ENCODE measurements at regions not wholly inside any gene's neighbourhood (a gene's known extent, or its start where the extent isn't known, plus 50 kb on each side); places are given as distances from the start of the nearest gene placed in this dataset.

GRCh38 chr5:144033486-144033885 lies 137.0 kb downstream of the YIPF5 start:
- ChIA-PET CTCF (no interaction called here), POLR2A (no interaction called here)
- no peak for DNase-seq (ENCODE audit: low read depth)
- Histone ChIP-seq H3K27me3 (ENCODE audit: control insufficient read depth, insufficient read depth, low read length) (no peaks in the 10 kb centered on the region), H3K36me3 (ENCODE audit: control insufficient read depth, insufficient read depth, low read length) (no peaks in the 10 kb centered on the region), H3K4me3 (ENCODE audit: low read depth, low read length) (no peak overlapping the region)
- no peak for TF ChIP-seq CTCF (IDR thresholded peaks at IDR 0.05; ENCODE audit: insufficient read depth, low read depth, low read length)

- CTCF ChIA-PET, result no interaction called here
- no peak for DNase-seq (ENCODE audit: low read depth)
Observed at GRCh38 chr5:144035046-144035740, 135.3 kb downstream of the YIPF5 start.

GRCh38 chr5:144036476-144036875 lies 134.0 kb downstream of the YIPF5 start:
- CTCF ChIA-PET, result no interaction called here
- no peak overlapping the region for H3K4me3 ChIP-seq (ENCODE audit: low read depth, low read length)
- H3K36me3 ChIP-seq (ENCODE audit: control insufficient read depth, insufficient read depth, low read length), result no peaks in the 10 kb centered on the region
- POLR2A ChIA-PET, result interaction anchor here (0.5 kb wide), 1 partner anchor 37 kb away, joined by 8 read pairs; no protein-coding TSS in a partner anchor
- H3K27me3 ChIP-seq (ENCODE audit: control insufficient read depth, insufficient read depth, low read length), result no peaks in the 10 kb centered on the region
- TF ChIP-seq CTCF (IDR thresholded peaks at IDR 0.05; ENCODE audit: insufficient read depth, low read depth, low read length), result no peak
- no peak for DNase-seq (ENCODE audit: low read depth)

More at GRCh38 chr5:144035046-144035740, 135.3 kb downstream of the YIPF5 start:
- TF ChIP-seq CTCF (IDR thresholded peaks at IDR 0.05; ENCODE audit: insufficient read depth, low read depth, low read length), result no peak
- Histone ChIP-seq H3K27me3 (ENCODE audit: control insufficient read depth, insufficient read depth, low read length) (no peaks in the 10 kb centered on the region), H3K4me3 (ENCODE audit: low read depth, low read length) (no peak overlapping the region), H3K36me3 (ENCODE audit: control insufficient read depth, insufficient read depth, low read length) (no peaks in the 10 kb centered on the region)
- POLR2A ChIA-PET, result no interaction called here

GRCh38 chr5:144040615-144041305 lies 129.7 kb downstream of the YIPF5 start:
- DNase-seq (ENCODE audit: low read depth), result no peak
- CTCF ChIA-PET, result interaction anchor here (0.8 kb wide), 1 partner anchor 24 kb away, joined by 3 read pairs; no protein-coding TSS in a partner anchor

More at GRCh38 chr5:144040615-144041305, 129.7 kb downstream of the YIPF5 start:
- no peak for TF ChIP-seq CTCF (IDR thresholded peaks at IDR 0.05; ENCODE audit: insufficient read depth, low read depth, low read length)
- Histone ChIP-seq H3K36me3 (ENCODE audit: control insufficient read depth, insufficient read depth, low read length) (no peaks in the 10 kb centered on the region), H3K4me3 (ENCODE audit: low read depth, low read length) (no peak overlapping the region), H3K27me3 (ENCODE audit: control insufficient read depth, insufficient read depth, low read length) (no peaks in the 10 kb centered on the region)
- POLR2A ChIA-PET, result no interaction called here
